Islet precursor cell (in vitro differentiated cells): ENCODE measurements at regions not wholly inside any gene's neighbourhood (a gene's known extent, or its start where the extent isn't known, plus 50 kb on each side); places are given as distances from the start of the nearest gene placed in this dataset.
"Not testable (repeated sequence)": the region's sequence is repeated elsewhere in the genome, so short reads cannot be mapped to it uniquely, and the experiment has no call there.

Experiments
- DNase-seq: peaks from one replicate; pipeline ENCODE4 v3.0.0-alpha.2; 2018

DNA sequence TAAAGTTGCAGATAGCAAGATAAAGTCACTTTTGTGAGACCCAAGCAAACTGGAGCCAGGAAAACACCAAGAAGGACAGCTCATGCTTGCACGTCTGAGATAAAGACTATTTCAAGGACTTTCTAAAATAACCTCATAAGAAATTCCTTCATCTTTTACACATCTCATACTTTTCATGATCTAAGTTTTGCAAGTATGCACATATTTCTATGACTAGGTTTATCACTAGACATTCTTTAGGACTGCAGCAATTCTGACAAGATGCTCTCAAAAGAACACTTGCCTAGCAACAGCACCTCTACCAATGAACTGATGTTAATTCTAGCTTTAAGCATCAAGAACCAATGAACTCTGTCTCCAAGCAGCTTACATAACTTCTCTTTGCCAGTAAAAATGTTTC, 457.6 kb downstream of the SEMA3D start:
- no peak for DNase-seq

DNA sequence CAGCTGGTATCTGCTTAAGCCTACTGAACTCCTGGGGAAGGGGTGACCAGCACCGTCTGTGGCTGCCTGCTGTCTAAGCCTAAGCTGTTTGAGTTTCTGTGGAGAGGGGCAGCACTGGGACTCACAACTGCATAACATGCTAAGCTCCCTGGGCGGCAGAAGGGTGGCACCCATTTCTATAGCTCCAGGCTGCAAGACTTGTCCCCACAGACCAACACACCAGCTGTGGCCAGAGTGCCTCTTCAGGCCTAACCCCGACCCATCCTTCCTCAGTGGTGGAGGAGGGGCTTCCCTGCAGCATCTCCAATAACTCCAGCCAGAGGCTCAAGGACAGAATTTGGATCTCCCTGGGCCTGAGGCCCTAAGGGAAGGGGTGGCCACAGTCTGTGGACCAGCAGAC, 464.1 kb downstream of the SEMA3D start:
- no peak for DNase-seq

DNA sequence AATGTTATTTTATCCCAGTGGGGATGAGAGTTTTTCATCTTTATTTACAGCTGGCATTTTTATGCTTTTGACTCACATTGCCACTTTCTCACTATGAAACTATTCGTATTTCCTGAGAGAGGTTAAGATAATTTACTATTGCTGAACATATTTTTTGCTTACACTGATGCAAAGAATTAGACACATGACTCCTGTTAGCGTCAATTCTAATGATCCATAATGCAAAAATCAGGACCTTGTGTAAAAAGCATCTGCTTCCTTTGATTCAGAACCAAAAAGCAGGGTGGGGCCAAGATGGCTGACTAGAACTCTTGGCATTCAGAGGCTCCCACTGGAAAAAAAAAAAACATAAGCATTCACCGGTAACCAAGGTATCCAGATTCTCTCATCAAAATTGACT, 464.8 kb downstream of the SEMA3D start:
- DNase-seq: no peak

DNA sequence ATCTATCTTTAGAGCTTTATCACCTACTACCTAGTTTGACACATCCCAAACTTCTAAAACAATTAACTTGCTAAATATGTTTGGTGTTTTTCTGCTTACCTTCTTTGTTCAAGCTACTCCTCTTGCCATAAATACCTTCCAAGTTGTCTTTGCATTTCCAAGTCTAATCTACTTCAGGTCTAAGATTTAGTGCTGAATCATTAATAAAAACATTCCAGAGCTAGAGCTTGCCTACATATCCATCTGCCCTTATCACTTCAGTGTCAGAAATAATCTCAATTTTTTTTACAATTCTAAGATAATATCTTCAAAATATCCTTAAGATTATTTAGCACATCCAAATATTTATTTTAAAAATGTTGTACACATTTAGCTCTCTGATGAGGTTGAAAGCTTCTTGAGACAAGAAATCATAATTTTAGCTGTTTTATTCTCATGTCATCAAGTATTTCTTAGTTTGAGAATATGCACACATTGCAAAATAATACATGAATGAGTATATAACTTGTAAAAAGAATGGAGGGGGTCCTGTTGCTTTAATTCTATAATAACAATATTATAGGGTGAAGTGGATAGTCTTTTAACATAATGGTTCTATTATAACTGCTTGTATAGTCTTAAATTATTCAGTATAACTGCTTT, 466.3 kb downstream of the SEMA3D start:
- DNase-seq: no peak

DNA sequence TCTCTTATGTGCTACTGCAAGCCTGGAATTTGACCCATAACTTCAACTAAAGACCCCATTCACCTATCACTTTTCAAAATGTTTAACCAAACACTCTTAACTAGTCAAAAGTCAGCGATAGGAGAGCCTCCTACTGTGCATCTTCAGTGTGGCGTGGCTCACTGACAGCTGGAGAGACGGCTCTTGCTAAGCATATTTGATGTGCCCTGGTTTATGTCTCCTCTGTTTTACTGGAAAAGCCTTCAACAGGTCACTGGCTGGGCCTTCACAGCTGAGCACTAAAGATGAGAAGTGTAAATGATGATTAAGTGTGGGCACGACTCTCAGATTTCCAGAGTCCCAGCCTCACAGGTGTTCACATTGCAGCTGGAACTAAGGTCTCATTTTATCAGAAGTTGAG, 472.1 kb downstream of the SEMA3D start:
- DNase-seq: no peak

DNA sequence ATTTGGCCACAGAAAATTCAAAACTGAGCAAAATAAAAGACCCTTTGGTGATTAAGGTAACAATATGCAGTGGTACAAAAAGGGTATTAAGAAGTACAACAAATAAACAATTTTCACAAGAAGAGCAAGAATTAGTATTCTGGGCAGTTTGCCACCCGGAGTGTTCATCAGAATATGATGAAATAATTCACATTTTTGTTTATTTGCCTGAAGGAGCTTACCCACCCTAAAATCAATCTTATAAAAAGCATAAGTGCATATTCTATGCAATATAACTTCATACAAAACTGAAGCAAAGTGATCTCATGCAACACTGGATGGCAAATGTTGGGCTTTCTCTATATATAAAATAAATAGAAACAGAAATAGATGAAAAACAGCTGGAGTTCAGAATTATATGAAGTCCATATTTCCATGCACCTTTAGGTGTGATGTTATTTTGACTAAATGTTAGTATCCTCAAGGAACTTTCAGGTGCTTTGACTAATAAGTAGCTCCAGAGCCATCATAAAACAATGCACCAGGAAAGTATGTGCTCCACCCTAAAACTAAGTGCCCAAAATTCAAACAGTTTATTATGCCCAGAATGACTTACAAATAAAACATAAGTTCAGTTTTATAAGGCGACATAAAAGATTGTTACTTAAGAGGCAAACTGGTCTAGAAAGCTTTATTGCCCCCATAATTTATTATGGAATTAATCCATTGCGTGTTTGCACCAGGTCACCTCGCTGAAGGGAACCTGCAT, 474.3 kb downstream of the SEMA3D start:
- no peak for DNase-seq

DNA sequence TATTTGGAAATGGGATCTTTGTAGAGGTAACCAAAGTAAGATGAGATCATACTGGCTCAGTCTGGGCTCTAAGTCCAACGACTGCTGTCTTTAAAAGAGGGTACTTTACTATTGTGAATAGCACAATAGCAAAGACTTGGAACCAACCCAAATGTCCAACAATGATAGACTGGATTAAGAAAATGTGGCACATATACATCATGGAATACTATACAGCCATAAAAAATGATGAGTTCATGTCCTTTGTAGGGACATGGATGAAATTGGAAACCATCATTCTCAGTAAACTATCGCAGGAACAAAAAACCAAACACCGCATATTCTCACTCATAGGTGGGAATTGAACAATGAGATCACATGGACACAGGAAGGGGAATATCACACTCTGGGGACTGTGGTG, 476.3 kb downstream of the SEMA3D start:
- not testable (repeated sequence) for DNase-seq

DNA sequence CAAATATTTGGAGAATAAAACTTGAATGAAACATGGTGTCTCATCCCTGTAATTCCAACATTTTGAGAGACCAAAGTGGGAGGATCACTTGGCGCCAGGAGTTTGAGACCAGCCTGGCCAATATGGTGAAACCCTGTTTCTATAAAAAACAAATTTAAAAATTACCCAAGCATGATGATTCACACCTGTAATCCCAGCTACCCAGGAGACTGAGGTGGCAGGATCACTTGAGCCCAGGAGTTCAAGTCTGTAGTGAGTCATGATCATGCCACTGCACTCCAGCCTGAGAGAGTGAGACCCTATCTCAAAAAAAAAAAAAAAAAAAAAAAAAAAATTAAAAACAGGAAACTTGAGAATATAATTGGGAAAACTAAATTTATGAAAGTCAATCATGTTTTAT, 481.1 kb downstream of the SEMA3D start:
- DNase-seq: no peak

DNA sequence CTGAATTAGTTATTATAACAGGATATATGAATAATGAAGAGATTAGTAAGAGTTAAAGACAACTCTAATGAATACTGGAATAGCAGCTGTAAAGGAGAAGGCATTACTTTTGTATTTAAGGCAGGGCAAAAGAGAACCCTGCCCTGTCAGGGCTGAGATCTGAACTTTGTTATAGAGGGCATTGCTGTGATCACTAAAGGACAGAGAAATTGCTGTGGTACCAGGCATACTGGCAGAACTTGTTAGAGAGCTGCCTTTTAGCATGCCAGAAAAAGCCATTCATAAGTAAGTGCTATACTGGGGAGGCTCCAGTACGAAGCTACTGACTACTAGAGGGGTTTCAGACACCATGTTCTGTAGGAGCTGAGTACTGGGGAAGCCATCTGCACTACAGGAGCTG, 481.8 kb downstream of the SEMA3D start:
- no peak for DNase-seq

DNA sequence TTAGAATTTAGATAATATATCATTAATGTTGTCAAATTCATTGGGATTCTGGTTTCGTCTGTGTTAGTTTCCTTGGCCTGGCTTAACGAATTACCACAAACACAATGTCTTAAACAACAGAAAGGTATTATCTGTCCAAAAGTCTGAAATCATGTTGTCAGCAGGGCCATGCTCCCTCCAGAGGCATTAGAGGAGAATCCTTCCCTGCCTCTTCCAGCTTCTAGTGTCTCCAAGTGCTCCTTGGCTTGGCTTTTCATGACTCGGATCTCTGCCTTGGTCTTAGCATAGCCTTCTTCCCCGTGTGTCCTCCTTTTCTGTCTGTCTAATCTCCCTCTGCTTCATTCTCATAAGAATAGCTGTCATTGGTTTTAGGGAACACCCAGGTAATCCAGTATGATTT, 482.5 kb downstream of the SEMA3D start:
- peak; percentile 51 for DNase-seq

DNA sequence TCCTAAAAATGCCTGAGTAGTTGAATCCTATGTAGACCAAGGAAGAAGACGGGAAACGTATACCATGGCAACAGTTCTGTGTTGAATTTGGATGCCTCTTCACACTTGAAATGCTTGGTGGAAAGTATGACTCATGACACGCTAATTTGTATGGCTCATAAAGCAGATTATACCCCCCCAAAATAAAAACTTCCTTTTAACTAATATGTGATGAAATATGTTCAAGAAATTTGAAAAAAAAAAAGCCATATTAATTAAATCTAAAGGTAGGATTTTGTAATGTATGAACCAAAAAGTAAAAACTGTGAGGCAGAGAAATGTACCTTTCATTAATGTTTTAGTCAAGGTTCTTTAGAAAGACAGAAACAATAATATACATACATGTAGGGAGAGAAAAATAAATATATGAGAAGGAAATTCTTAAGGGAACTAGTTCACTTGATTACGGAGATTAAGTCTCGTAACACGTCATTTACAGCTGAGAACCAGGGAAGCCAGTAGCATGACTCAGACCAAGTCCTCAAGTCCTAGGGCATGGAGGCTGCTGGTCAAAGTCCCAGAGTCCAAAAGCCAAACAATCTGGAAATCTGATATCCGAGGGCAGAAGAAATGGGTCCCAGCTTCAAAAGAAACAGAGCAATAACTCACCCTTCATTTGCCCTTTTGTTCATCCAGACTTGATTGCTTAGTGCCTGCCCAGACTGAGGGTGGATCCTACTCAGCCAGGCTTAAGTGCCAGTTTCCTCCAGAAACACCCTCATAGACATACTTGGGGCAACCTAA, 485.1 kb downstream of the SEMA3D start:
- DNase-seq: peak; percentile 91

DNA sequence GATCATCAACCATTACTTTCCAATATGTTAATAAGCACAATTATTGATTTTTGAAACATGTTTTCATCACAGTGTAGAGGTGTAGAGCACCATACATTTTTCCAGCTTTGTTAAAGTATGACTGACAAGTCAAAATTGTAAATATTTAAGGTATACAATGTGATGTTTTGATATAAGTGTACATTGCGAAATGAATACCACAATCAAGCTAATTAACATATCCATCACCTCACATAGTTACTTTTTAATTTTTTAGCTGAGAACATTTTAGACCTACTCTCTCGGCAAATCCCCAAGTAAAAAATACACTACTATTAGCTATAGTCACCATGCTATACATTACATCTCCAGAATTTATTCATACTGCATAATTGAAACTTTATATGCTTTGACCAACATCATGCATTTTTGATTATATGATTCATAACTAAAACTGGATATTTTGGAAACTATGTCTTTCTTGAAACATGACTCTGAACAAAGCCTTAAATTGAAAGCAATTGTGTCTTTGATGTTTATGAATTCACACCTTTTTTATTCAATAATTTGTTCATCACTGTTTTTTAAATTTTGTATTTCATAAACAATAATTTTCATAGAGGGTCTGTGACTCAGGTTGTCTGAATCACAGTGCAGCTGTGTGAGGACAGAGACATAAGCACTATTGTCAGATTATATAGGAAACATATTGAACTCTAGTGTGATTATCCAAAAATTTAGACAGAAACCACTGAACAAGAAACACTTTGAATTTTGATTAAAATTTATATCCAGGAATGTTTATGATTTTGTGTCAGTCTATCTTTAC, 486.1 kb downstream of the SEMA3D start:
- DNase-seq: no peak

DNA sequence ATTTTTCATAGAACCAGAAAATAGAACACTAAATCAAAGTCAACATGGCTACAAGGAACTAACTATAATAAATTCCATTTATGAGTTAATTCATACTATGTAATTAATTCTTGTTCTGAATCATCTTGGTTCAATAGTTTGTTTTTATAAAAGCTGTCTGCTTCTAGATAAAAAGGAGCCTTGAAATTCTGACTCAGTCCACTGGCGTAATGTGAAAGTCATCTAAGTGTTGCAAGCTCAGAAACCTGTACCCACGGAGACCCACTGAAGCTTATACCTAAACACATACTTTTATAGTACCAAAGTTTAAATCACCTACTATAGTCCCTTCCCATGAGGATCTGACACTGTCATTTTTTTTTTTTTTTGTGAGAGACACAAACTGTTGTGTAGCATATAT, 489.4 kb downstream of the SEMA3D start:
- DNase-seq: no peak

DNA sequence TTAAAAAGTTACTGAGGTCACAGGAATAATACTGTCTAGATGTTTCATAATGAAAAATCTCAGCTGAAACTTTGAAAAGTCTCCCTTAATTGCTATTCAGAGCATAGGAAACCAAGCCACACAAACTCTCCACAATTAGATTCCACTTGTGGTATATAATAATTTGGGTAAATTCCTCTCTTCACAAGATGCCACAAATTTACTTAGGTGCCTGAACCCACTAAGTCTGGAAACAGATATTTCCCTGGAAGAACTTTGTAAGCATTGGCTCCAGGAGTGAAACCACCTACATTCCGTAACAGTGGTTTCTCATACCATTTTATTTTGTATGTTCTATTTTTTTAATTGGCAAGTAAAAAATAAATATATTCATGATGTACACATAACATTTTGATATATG, 493.4 kb downstream of the SEMA3D start:
- no peak for DNase-seq

DNA sequence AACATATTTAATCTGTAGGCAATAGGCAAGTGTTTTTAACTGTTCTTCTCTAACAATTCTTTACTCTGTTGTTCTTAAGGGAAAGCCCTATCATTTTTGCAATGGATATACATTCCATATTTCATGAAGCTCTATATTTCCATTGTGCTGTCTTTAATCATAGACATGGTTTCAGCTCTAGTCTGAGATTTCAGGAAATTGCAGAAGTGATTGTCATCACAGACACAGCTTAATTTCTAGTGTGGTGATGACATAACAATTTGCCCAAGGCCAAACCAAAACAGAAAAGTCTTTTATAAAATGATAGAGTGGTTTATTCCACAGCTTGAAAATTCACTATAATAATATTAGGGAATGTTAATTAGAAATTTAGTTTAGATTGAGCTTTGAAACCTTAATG, 494.1 kb upstream of the SEMA3A start:
- DNase-seq: no peak

DNA sequence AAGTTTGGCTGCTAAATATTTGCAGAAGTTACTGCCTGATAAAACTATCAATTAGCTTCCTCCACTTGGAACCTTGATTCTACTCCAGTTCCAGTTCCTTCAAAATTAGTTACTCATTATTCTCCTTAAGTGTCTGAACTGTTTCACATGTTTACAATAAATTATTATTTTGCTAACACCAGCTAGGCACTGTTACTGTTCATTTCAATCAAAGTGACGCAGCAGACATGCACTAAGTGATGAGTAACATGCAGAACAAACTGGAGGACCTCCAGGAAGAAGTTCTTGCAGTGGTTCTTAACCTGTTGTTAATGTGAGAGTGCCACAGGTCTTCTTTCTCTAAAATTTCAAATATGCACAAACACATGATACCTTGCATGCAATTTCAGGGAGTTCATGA, 491.8 kb upstream of the SEMA3A start:
- no peak for DNase-seq

DNA sequence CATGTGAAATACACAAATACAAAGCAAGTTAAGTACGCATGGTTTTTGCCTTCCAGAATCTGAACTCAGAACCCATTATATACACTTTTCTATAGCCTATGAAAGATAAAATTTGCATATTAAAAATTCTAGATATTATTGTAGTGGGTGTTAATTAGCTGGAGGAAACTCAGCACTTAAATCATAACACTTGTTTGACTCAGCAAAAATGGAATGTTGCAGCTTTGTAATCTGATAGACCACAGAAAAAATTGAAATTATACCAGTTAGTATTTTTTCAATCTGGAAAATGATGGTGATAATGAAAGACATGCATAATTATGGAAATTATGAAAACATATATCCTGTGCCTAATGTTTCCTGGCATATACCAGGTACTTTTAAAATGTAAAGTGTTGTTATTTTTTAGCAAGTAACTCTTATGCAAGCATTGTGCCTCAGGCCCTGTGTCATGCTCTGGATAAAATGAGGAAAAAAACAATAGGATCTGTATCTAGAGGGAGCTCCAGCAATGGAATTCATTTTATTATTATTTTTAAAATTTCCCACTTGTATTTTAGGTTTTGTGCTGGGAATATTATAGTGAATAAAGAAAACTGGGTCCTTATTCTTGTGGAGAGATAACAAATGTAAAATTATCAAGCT, 490.4 kb upstream of the SEMA3A start:
- DNase-seq: no peak

DNA sequence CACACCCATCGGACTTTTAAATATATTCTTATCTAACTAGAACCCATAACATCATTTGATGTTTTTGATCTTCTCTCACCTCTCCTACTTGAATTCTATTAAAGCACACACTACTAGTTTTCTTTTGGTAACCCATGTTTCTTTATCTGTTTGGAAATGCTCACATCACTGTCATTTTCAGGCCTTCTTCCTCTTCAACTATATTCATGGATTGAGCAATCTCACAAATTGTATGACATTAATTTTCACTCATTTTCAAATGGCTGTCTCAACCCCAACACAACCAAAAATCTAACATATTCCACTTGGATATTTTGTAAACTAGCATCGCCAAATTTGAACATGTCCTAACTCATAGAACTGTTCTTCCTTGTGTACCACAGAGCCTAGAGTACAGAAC, 488.0 kb upstream of the SEMA3A start:
- no peak for DNase-seq

DNA sequence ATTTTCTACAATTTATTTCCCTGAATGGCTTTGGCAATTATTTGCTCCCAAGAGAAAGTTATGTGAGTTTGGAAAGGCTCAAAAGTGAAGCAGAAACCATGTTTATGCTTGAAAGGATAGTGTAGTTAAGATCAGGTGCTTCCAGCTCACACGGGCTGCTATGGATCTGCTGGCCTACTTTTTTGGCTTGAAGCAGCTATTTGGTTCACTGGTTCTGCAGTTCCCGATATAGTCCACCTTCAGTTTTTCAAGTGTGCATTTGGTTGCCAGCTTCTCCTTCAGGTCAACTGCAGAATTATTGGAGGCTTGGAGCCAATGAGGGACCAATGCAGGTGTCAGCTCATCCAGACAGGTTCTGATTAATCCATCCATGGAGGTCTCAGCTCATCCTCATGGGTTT, 484.3 kb upstream of the SEMA3A start:
- DNase-seq: no peak

DNA sequence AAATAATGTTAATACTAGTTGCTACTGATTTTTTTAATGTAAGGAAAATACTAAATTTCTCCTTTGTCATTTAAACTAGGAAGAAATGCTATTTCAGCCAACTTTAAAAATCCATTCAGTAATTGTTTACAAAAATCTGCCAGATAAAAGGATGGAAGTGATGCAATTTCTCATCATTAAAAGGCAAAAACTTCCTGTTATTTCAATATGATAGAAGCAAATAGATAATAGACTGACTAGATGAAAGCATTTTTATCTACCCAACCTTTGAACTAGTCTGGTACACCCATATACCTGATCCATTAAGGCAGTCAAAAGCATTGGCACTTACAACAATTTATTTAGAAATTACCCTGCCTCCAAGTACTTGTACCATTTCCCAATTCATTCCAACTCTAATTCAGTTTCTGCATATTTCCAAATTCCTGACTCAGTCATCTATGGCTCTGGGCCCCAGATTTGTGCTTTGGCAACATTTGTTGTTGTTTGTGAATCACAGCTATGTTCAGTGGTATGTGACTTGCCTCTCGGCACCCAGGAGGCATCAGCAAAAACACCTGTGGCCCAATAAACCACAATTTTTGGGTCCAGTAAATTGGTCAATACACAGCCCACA, 482.6 kb upstream of the SEMA3A start:
- no peak for DNase-seq

DNA sequence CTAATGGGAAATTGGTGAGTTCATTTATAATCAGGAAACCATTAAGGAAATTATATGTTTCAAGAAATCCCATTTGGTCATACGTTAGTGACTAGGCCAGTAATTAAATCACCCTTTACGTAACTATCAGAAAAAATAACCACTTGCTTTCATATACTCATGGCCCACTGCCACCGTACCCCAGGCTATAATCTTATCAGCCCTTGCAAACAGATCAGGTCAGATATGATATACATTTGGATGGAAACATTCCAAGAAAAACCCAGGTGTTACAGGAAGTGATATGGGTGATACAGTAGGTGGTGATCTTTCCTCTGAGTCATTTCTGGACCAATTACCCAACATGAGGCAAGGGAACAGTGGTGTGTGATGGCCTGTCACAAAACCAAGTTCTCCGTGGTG, 481.0 kb upstream of the SEMA3A start:
- DNase-seq: no peak

DNA sequence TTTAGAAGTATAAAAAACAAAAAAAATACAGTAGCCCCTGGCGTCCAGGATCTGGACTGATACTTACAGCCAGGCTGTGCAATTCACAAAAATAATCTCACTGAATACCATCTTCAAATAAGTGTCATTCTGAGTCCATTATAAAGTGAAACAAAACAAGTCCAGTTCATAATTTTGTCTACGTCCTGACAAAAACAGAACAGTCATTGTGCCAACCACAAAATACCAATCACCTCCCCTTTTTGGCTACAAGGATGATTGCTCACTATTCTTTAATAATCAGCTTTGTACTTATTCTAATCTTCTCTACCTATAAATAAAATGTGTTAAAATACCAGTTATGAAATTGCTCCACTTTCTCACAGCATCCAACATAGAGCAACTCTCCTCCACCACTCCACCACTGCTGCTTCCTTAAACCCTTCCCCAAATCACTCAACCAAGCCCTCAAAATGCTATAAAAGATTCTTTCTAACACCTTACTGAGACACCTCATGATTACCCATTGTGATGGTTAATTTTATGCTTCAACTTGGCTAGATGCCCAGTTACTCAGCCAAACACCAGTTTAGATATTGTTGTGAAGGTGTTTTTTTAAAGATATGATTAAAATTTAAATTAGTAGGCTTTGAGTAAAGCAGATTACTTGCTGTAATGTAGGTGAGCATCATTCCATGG, 479.8 kb upstream of the SEMA3A start:
- no peak for DNase-seq
